Astrocyte of the cerebellum (primary cell): ENCODE measurements at regions not wholly inside any gene's neighbourhood (a gene's known extent, or its start where the extent isn't known, plus 50 kb on each side); places are given as distances from the start of the nearest gene placed in this dataset.
A peak's percentile ranks its signal among the peaks of the same experiment; 100 is the strongest.

Source experiments
- DNase-seq: peaks from one replicate; pipeline ENCODE4 v3.0.0-alpha.2; 2011; ENCODE audit warnings: low read depth
- H3K4me3 ChIP-seq: 2 replicates; pipeline ENCODE4 v1.5.1; 2011; ENCODE audit warnings: mild to moderate bottlenecking, low read depth, low read length, moderate library complexity
- CTCF ChIP-seq: IDR thresholded peaks from 2 replicates; pipeline ENCODE4 v1.5.1; 2012; ENCODE audit warnings: low read length, low read depth, moderate library complexity, mild to moderate bottlenecking; ENCODE audit errors: missing control alignments
- in situ Hi-C: cut with HindIII; loops from 2 replicates; pipeline ENCODE4 v1.10.0; 2017; ENCODE audit warnings: low sequenced_read_pairs

GRCh38 chr4:1562771-1563170, 121.3 kb downstream of the FAM53A start:
- no peak for DNase-seq
- TF ChIP-seq CTCF = no peak
- no peak overlapping the region for H3K4me3 ChIP-seq
- in situ Hi-C loops = no loop called here

GRCh38 chr4:1562371-1562770, 121.7 kb downstream of the FAM53A start:
- in situ Hi-C loops = no loop called here
- DNase-seq = no peak
- TF ChIP-seq CTCF = no peak
- H3K4me3 ChIP-seq = no peak overlapping the region

- TF ChIP-seq CTCF = no peak
- in situ Hi-C loops = no loop called here
- DNase-seq = no peak
- H3K4me3 ChIP-seq = no peak overlapping the region
These were observed 122.7 kb downstream of the FAM53A start for GRCh38 chr4:1561286-1561990.

GRCh38 chr4:1559896-1560650, 124.0 kb downstream of the FAM53A start:
- H3K4me3 ChIP-seq = no peak overlapping the region
- in situ Hi-C loops = no loop called here
- no peak for TF ChIP-seq CTCF
- DNase-seq = peak; percentile 35

GRCh38 chr4:1558205-1558604, 125.9 kb downstream of the FAM53A start:
- H3K4me3 ChIP-seq = no peak overlapping the region
- no peak for TF ChIP-seq CTCF
- DNase-seq = no peak
- in situ Hi-C loops = no loop called here

GRCh38 chr4:1557221-1557597, 126.9 kb downstream of the FAM53A start:
- no peak for DNase-seq
- no peak for TF ChIP-seq CTCF
- H3K4me3 ChIP-seq = no peak overlapping the region
- in situ Hi-C loops = no loop called here
